Small intestine (tissue), 7 donors: ENCODE measurements at regions not wholly inside any gene's neighbourhood (a gene's known extent, or its start where the extent isn't known, plus 50 kb on each side); places are given as distances from the start of the nearest gene placed in this dataset.

Experiments used
- DNase-seq, 2 donors: peaks; one replicate each; pipeline versions ENCODE4 v3.0.0 to v3.0.0-alpha.2; 2013
- FAIRE-seq: peaks from 2 replicates; lab custom pipeline; 2012; peaks lifted over from hg19 to GRCh38; lab: Jason Lieb, UNC
- H3K27ac ChIP-seq, 3 donors: one replicate each; pipeline ENCODE4 v1.5.1; 2013; ENCODE audit warnings: low read length in 2 of 3, mild to moderate bottlenecking in 2 of 3, control low read depth in 1 of 3, inconsistent platforms in 1 of 3, low read depth in 1 of 3, moderate library complexity in 1 of 3
- H3K27me3 ChIP-seq, 3 donors: one replicate each; pipeline ENCODE4 v1.6.1; 2013; ENCODE audit warnings: low read length in 3 of 3, inconsistent platforms in 1 of 3; ENCODE audit not compliant: control insufficient read depth in 3 of 3, insufficient read depth in 3 of 3
- H3K36me3 ChIP-seq, 3 donors: one replicate each; pipeline ENCODE4 v1.6.1; 2013; ENCODE audit warnings: low read length in 3 of 3, inconsistent platforms in 1 of 3, low read depth in 1 of 3, mild to moderate bottlenecking in 1 of 3, moderate library complexity in 1 of 3; ENCODE audit not compliant: control insufficient read depth in 3 of 3, insufficient read depth in 2 of 3
- H3K4me1 ChIP-seq, 3 donors: one replicate each; pipeline ENCODE4 v1.6.1; 2013; ENCODE audit warnings: low read length in 2 of 3, inconsistent platforms in 1 of 3, low read depth in 1 of 3, mild to moderate bottlenecking in 1 of 3, moderate library complexity in 1 of 3; ENCODE audit not compliant: control insufficient read depth in 3 of 3, insufficient read depth in 2 of 3
- H3K4me3 ChIP-seq, 3 donors: one replicate each; pipeline ENCODE4 v1.5.1; 2013; ENCODE audit warnings: low read length in 3 of 3, control low read depth in 1 of 3, inconsistent platforms in 1 of 3, low read depth in 1 of 3, mild to moderate bottlenecking in 1 of 3, moderate library complexity in 1 of 3
- H3K9me3 ChIP-seq, 2 donors: one replicate each; pipeline ENCODE4 v1.6.1; 2013; ENCODE audit warnings: low read depth in 1 of 2, low read length in 1 of 2; ENCODE audit not compliant: control insufficient read depth in 2 of 2, insufficient read depth in 1 of 2
- WGBS, 3 donors: extraction: QIAGEN DNeasy Blood & Tissue Kit; methylation state at CpG; one replicate each; pipeline ENCODE4 v1.1.7; 2013; 5-methylcytosine and 5-hydroxymethylcytosine counted together
- donor health status: healthy with polysubstance abuse.
- donor health status: control.
- donor health status: control.
- donor health status: Bipolar disorder and iron deficiency.
- donor health status: healthy.

- H3K4me1 ChIP-seq, result no peaks in the 10 kb centered on the region
- 75 to 76% (median 75%) methylated on average over 3 of the region's 3 CpGs for WGBS, 3 donors
- H3K36me3 ChIP-seq, result no peaks in the 10 kb centered on the region
- H3K9me3 ChIP-seq, result no peaks in the 10 kb centered on the region
- DNase-seq, result no peak
- no peak overlapping the region for H3K27ac ChIP-seq
- no peaks in the 10 kb centered on the region for H3K27me3 ChIP-seq
- no peak overlapping the region for H3K4me3 ChIP-seq
- no peak for FAIRE-seq
Measured at GRCh38 chr2:22274661-22275060, 1110.3 kb upstream of the KLHL29 start.

GRCh38 chr2:22276696-22277095 is 1108.3 kb upstream of the KLHL29 start:
- Histone ChIP-seq H3K4me3 (no peak overlapping the region), H3K27me3 (no peaks in the 10 kb centered on the region), H3K9me3 (no peaks in the 10 kb centered on the region), H3K36me3 (no peaks in the 10 kb centered on the region), H3K27ac (no peak overlapping the region), H3K4me1 (no peaks in the 10 kb centered on the region)
- FAIRE-seq (no peak), DNase-seq (no peak)
- WGBS, 3 donors, result 59 to 66% (median 60%) methylated on average over 4 of the region's 4 CpGs

- Histone ChIP-seq H3K27ac (no peak overlapping the region), H3K4me3 (no peak overlapping the region), H3K36me3 (no peaks in the 10 kb centered on the region), H3K9me3 (no peaks in the 10 kb centered on the region), H3K4me1 (no peaks in the 10 kb centered on the region), H3K27me3 (no peaks in the 10 kb centered on the region)
- FAIRE-seq, result no peak
- no peak for DNase-seq
Measured at GRCh38 chr2:22279541-22279940, 1105.4 kb upstream of the KLHL29 start.

GRCh38 chr2:22281033-22281432 is 1103.9 kb upstream of the KLHL29 start:
- Histone ChIP-seq H3K36me3 (no peaks in the 10 kb centered on the region), H3K27me3 (no peaks in the 10 kb centered on the region), H3K4me3 (no peak overlapping the region), H3K27ac (no peak overlapping the region), H3K4me1 (no peaks in the 10 kb centered on the region), H3K9me3 (no peaks in the 10 kb centered on the region)
- WGBS, 3 donors, result 33 to 45% (median 36%) methylated on average over 4 of the region's 4 CpGs
- no peak for FAIRE-seq
- DNase-seq, result peak; percentile 1 to 16

- Histone ChIP-seq H3K9me3 (no peaks in the 10 kb centered on the region), H3K27me3 (no peaks in the 10 kb centered on the region), H3K36me3 (no peaks in the 10 kb centered on the region), H3K4me1 (no peaks in the 10 kb centered on the region), H3K4me3 (no peak overlapping the region), H3K27ac (no peak overlapping the region)
- WGBS, 3 donors, result 36 to 41% (median 39%) methylated on average over 1 of the region's 1 CpG
- DNase-seq, result no peak
- no peak for FAIRE-seq
Measured at GRCh38 chr2:22282220-22282619, 1102.8 kb upstream of the KLHL29 start.

- FAIRE-seq (no peak), DNase-seq (no peak)
- Histone ChIP-seq H3K27ac (no peak overlapping the region), H3K4me1 (no peaks in the 10 kb centered on the region), H3K27me3 (no peaks in the 10 kb centered on the region), H3K9me3 (no peaks in the 10 kb centered on the region), H3K36me3 (no peaks in the 10 kb centered on the region), H3K4me3 (no peak overlapping the region)
- 60 to 66% (median 60%) methylated on average over 6 of the region's 6 CpGs for WGBS, 3 donors
Measured at GRCh38 chr2:22282916-22283315, 1102.1 kb upstream of the KLHL29 start.

- H3K36me3 ChIP-seq, result no peaks in the 10 kb centered on the region
- H3K9me3 ChIP-seq, result no peaks in the 10 kb centered on the region
- FAIRE-seq, result no peak
- no peaks in the 10 kb centered on the region for H3K4me1 ChIP-seq
- WGBS, 3 donors, result 72 to 81% (median 75%) methylated on average over 9 of the region's 9 CpGs
- DNase-seq, result no peak
- no peak overlapping the region for H3K4me3 ChIP-seq
- no peaks in the 10 kb centered on the region for H3K27me3 ChIP-seq
- no peak overlapping the region for H3K27ac ChIP-seq
Measured at GRCh38 chr2:22283436-22283835, 1101.5 kb upstream of the KLHL29 start.

GRCh38 chr2:22290302-22290701 is 1094.7 kb upstream of the KLHL29 start:
- Histone ChIP-seq H3K27me3 (no peaks in the 10 kb centered on the region), H3K4me1 (no peaks in the 10 kb centered on the region), H3K36me3 (no peaks in the 10 kb centered on the region), H3K9me3 (no peaks in the 10 kb centered on the region), H3K4me3 (no peak overlapping the region), H3K27ac (no peak overlapping the region)
- WGBS, 3 donors, result 66 to 84% (median 79%) methylated on average over 1 of the region's 1 CpG
- DNase-seq (no peak), FAIRE-seq (no peak)

GRCh38 chr2:22290909-22291473 is 1094.0 kb upstream of the KLHL29 start:
- no peaks in the 10 kb centered on the region for H3K4me1 ChIP-seq
- WGBS, 3 donors, result 63 to 74% (median 69%) methylated on average over 4 of the region's 4 CpGs

More at GRCh38 chr2:22290909-22291473, 1094.0 kb upstream of the KLHL29 start:
- Histone ChIP-seq H3K36me3 (no peaks in the 10 kb centered on the region), H3K4me3 (no peak overlapping the region), H3K27ac (no peak overlapping the region), H3K9me3 (no peaks in the 10 kb centered on the region), H3K27me3 (no peaks in the 10 kb centered on the region)
- FAIRE-seq (no peak), DNase-seq (no peak)
